ENCODE measurements at regions not wholly inside any gene's neighbourhood (a gene's known extent, or its start where the extent isn't known, plus 50 kb on each side); places are given as distances from the start of the nearest gene placed in this dataset.

DNA sequence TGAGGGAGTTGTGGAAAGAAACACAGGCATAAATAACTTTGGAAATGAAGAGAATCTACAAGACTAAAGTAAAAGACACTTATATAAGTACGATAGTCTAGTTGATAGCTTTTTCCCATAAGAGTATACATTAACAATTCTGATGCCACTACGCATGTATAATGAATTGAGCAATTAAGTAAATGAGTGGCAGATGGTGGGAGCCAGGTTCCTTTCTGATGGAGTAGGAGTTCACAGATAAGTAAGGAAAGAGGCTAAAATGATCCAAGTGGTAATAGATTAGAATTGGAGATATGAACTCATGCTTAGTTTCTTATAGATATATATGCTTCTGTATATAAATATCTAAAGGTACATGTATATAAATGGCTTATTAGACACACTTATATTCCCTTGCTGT is 368.3 kb downstream of the FAM181B start:
- intact Hi-C loops (cut with micrococcal nuclease; ENCODE audit: unreplicated experiment) (no loop called here), in situ Hi-C loops (cut with HindIII; ENCODE audit: low pct_unique_long_range_greater_than_20kb, low sequenced_read_pairs) (no loop called here)
- H3K27ac ChIP-seq (ENCODE audit: low read length): no peak overlapping the region
- no TSS peak for BruUV-seq (replicated peaks)
- TF ChIP-seq TCF7L2 (IDR thresholded peaks at IDR 0.05; ENCODE audit: low read depth, low read length) (no peak), CTCF (IDR thresholded peaks at IDR 0.05) (no peak)
- no peak overlapping the region for H3K4me3 ChIP-seq (ENCODE audit: low read depth in 2 of 2, low read length in 2 of 2)
- POLR2A ChIA-PET: no interaction called here
- CTCF ChIA-PET: no interaction called here
- no peaks in the 10 kb centered on the region for H3K9me3 ChIP-seq (ENCODE audit: control insufficient read depth, insufficient read depth, low read depth, low read length)
- H3K36me3 ChIP-seq (ENCODE audit: control insufficient read depth, insufficient read depth, low read length): no peaks in the 10 kb centered on the region
- ATAC-seq (no peak), DNase-seq (ENCODE audit: low read depth, low spot score) (no peak)
- no peaks in the 10 kb centered on the region for H3K27me3 ChIP-seq (ENCODE audit: control insufficient read depth, insufficient read depth, low read length)
- H3K4me1 ChIP-seq (ENCODE audit: control insufficient read depth, insufficient read depth, low read length): no peaks in the 10 kb centered on the region

DNA sequence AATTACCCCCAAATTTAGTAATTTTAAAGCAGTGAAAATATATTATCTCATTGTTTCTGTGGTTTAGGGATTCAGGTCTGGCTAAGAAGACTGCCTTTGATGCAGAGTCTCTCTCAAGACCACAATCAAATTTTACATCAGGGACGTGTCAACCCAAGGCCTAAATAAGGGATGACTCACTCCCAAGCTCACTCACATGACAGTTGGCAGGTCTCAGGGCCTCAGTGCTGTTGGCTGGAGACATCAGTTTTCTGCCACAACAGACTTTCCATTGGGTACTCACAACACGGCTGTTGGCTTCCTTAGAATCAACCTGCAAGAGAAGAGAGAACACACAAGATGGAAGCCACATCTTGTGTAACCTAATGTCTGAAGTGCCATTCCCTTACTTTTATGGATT is 377.3 kb downstream of the FAM181B start:
- no peaks in the 10 kb centered on the region for H3K27me3 ChIP-seq (ENCODE audit: control insufficient read depth, insufficient read depth, low read length)
- DNase-seq (ENCODE audit: low read depth, low spot score): no peak
- no peaks in the 10 kb centered on the region for H3K36me3 ChIP-seq (ENCODE audit: control insufficient read depth, insufficient read depth, low read length)
- no peak for TF ChIP-seq TCF7L2 (IDR thresholded peaks at IDR 0.05; ENCODE audit: low read depth, low read length)
- TF ChIP-seq SIN3A (IDR thresholded peaks at IDR 0.05; ENCODE audit: borderline replicate concordance, insufficient read depth, low read depth, low read length): no peak
- no peak for TF ChIP-seq POLR2AphosphoS5 (IDR thresholded peaks at IDR 0.05; ENCODE audit: low read depth, low read length)
- no peak for TF ChIP-seq REST (IDR thresholded peaks at IDR 0.05; ENCODE audit: insufficient read depth in 1 of 2, low read depth in 2 of 2, low read length in 1 of 2)
- no peak for TF ChIP-seq CTCF (IDR thresholded peaks at IDR 0.05)
- no peak overlapping the region for H3K27ac ChIP-seq (ENCODE audit: low read length)
- no peaks in the 10 kb centered on the region for H3K4me1 ChIP-seq (ENCODE audit: control insufficient read depth, insufficient read depth, low read length)
- no TSS peak for BruUV-seq (replicated peaks)
- no peak for ATAC-seq
- H3K4me3 ChIP-seq (ENCODE audit: low read depth in 2 of 2, low read length in 2 of 2): no peak overlapping the region
- ChIA-PET CTCF (no interaction called here), POLR2A (no interaction called here)
- intact Hi-C loops (cut with micrococcal nuclease; ENCODE audit: unreplicated experiment): no loop called here
- no peaks in the 10 kb centered on the region; the same call in 1 of the 2 replicates for H3K9me3 ChIP-seq (ENCODE audit: control insufficient read depth, insufficient read depth, low read depth, low read length)
- in situ Hi-C loops (cut with HindIII; ENCODE audit: low pct_unique_long_range_greater_than_20kb, low sequenced_read_pairs): no loop called here

All from Panc1 (cell line).